ENCODE measurements at regions not wholly inside any gene's neighbourhood (a gene's known extent, or its start where the extent isn't known, plus 50 kb on each side); places are given as distances from the start of the nearest gene placed in this dataset.

GRCh38 chr3:182637350-182638110 is 155.8 kb upstream of the ATP11B start:
- TF ChIP-seq EZH2 (IDR thresholded peaks at IDR 0.05) (no peak), POLR2AphosphoS5 (IDR thresholded peaks at IDR 0.05; ENCODE audit: borderline replicate concordance, low read depth, low read length) (no peak)
